ENCODE measurements at regions not wholly inside any gene's neighbourhood (a gene's known extent, or its start where the extent isn't known, plus 50 kb on each side); places are given as distances from the start of the nearest gene placed in this dataset.
A peak's percentile ranks its signal among the peaks of the same experiment; 100 is the strongest.
"Not testable (repeated sequence)": the region's sequence is repeated elsewhere in the genome, so short reads cannot be mapped to it uniquely, and the experiment has no call there.

DNA sequence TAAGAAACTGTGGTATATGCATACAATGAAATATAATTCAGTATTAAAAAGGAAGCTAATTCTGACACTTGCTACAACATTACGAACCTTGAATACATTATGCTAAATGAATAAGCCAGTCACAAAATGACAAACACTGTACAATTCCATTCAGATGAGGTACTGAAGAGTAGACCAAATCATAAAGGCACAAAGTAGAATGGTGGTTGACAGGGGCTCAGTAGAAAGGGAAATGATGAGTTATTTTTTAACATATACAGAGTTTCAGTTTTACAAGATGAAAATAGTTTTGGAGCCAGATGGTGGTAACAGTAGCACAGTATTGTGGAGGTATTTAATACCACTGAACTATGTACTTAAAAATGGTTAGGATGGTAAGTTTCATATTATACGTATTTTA lies 254.6 kb upstream of the RBMS3 start:
- no peak for TF ChIP-seq EZH2 (IDR thresholded peaks at IDR 0.05; ENCODE audit: low read length, unreplicated experiment)
- TF ChIP-seq EZH2phosphoT487 (IDR thresholded peaks at IDR 0.05; ENCODE audit: borderline replicate concordance, low read length) = no peak
- TF ChIP-seq, protein P1, sequence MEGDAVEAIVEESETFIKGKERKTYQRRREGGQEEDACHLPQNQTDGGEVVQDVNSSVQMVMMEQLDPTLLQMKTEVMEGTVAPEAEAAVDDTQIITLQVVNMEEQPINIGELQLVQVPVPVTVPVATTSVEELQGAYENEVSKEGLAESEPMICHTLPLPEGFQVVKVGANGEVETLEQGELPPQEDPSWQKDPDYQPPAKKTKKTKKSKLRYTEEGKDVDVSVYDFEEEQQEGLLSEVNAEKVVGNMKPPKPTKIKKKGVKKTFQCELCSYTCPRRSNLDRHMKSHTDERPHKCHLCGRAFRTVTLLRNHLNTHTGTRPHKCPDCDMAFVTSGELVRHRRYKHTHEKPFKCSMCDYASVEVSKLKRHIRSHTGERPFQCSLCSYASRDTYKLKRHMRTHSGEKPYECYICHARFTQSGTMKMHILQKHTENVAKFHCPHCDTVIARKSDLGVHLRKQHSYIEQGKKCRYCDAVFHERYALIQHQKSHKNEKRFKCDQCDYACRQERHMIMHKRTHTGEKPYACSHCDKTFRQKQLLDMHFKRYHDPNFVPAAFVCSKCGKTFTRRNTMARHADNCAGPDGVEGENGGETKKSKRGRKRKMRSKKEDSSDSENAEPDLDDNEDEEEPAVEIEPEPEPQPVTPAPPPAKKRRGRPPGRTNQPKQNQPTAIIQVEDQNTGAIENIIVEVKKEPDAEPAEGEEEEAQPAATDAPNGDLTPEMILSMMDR (conservative IDR thresholded peaks at IDR 0.05; ENCODE audit: low read depth, low read length) = no peak
- H3K36me3 ChIP-seq (ENCODE audit: low read depth, low read length) = no peaks in the 10 kb centered on the region
- no peak overlapping the region for H3K4me3 ChIP-seq (ENCODE audit: low read length)
- no peaks in the 10 kb centered on the region for H3K9me2 ChIP-seq (replicated peaks; ENCODE audit: low read length)
- H3K4me2 ChIP-seq (ENCODE audit: low read length) = no peak overlapping the region
- DNase-seq (no peak), ATAC-seq (no peak)
- H2AFZ ChIP-seq (ENCODE audit: low read length) = no peak overlapping the region
- ChIA-PET POLR2A (ENCODE audit: unreplicated experiment) (no interaction called here), CTCF (no interaction called here)
- H3K27me3 ChIP-seq (ENCODE audit: low read length) = no peaks in the 10 kb centered on the region
- no peaks in the 10 kb centered on the region for H4K20me1 ChIP-seq (ENCODE audit: low read length)
- H3K9me3 ChIP-seq (ENCODE audit: low read length) = no peaks in the 10 kb centered on the region
- no peak overlapping the region for H3K9ac ChIP-seq (ENCODE audit: low read length)
- BruUV-seq (replicated peaks) = no TSS peak
- H3K79me2 ChIP-seq (ENCODE audit: low read length) = no peaks in the 10 kb centered on the region
- no peaks in the 10 kb centered on the region for H3F3A ChIP-seq (ENCODE audit: low read length, unreplicated experiment)
- no peaks in the 10 kb centered on the region for H3K4me1 ChIP-seq (ENCODE audit: insufficient read depth, low read length)
- no peak overlapping the region for H3K27ac ChIP-seq (ENCODE audit: low read length)
- intact Hi-C loops (cut with micrococcal nuclease) = no loop called here

DNA sequence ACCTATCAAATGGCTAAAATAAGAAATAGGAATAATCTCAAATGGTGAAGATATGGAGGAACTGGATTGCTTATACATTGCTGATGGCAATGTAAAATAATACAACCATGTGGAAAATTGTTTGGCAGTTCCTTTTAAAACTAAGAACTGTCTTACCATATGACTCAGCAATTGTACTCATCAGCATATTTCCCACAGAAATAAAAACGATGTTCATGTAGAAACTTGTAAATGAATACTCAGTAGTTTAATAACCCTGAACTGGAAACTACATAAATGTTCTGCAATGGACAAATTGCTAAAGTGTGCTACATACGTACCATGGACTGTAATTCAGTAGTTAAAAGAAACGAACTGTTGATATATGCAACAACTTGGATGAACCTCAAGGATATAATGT lies 253.9 kb upstream of the RBMS3 start:
- DNase-seq = peak; percentile 13
- H3K4me3 ChIP-seq (ENCODE audit: low read length) = no peak overlapping the region
- no peak overlapping the region for H3K27ac ChIP-seq (ENCODE audit: low read length)
- H3K9ac ChIP-seq (ENCODE audit: low read length) = no peak overlapping the region
- TF ChIP-seq EZH2 (IDR thresholded peaks at IDR 0.05; ENCODE audit: low read length, unreplicated experiment) = no peak
- TF ChIP-seq, protein P1 (conservative IDR thresholded peaks at IDR 0.05; ENCODE audit: low read depth, low read length) = no peak
- no peak for TF ChIP-seq EZH2phosphoT487 (IDR thresholded peaks at IDR 0.05; ENCODE audit: borderline replicate concordance, low read length)
- no peaks in the 10 kb centered on the region for H3F3A ChIP-seq (ENCODE audit: low read length, unreplicated experiment)
- ChIA-PET CTCF (no interaction called here), POLR2A (ENCODE audit: unreplicated experiment) (no interaction called here)
- no peaks in the 10 kb centered on the region for H3K27me3 ChIP-seq (ENCODE audit: low read length)
- no peaks in the 10 kb centered on the region for H3K9me3 ChIP-seq (ENCODE audit: low read length)
- H3K4me1 ChIP-seq (ENCODE audit: insufficient read depth, low read length) = no peaks in the 10 kb centered on the region
- H2AFZ ChIP-seq (ENCODE audit: low read length) = 0 out of 2 replicates have a peak overlapping the region, but pooled peaks have one; percentile 9
- H3K36me3 ChIP-seq (ENCODE audit: low read depth, low read length) = no peaks in the 10 kb centered on the region
- no peaks in the 10 kb centered on the region for H4K20me1 ChIP-seq (ENCODE audit: low read length)
- ATAC-seq = peak; percentile 29; the same call in 1 of the 2 replicates
- no peak overlapping the region for H3K4me2 ChIP-seq (ENCODE audit: low read length)
- H3K9me2 ChIP-seq (replicated peaks; ENCODE audit: low read length) = no peaks in the 10 kb centered on the region
- no peaks in the 10 kb centered on the region for H3K79me2 ChIP-seq (ENCODE audit: low read length)
- BruUV-seq (replicated peaks) = no TSS peak
- intact Hi-C loops (cut with micrococcal nuclease) = no loop called here

DNA sequence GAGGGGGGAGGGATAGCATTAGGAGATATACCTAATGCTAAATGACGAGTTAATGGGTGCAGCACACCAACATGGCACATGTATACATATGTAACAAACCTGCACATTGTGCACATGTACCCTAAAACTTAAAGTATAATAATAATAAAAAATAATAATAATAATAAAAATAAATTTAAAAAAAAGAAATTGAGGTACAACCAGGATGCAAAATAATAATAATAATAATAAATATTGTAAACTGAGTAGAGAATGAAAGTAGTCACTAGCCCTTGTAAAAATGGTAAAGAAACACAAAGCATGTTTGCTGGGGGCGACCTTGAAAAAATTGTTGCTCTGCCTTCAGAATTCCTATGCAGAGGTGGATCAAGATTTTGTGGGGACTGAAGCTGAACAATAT lies 249.7 kb upstream of the RBMS3 start:
- H3K9me3 ChIP-seq (ENCODE audit: low read length); BruUV-seq (replicated peaks); H3K9me2 ChIP-seq (replicated peaks; ENCODE audit: low read length); ATAC-seq; H3K4me1 ChIP-seq (ENCODE audit: insufficient read depth, low read length); H2AFZ ChIP-seq (ENCODE audit: low read length); H3K4me3 ChIP-seq (ENCODE audit: low read length); H3K79me2 ChIP-seq (ENCODE audit: low read length); H3K36me3 ChIP-seq (ENCODE audit: low read depth, low read length); POLR2A ChIA-PET (ENCODE audit: unreplicated experiment); H4K20me1 ChIP-seq (ENCODE audit: low read length); H3K4me2 ChIP-seq (ENCODE audit: low read length); H3K27me3 ChIP-seq (ENCODE audit: low read length); intact Hi-C loops (cut with micrococcal nuclease); H3F3A ChIP-seq (ENCODE audit: low read length, unreplicated experiment); H3K27ac ChIP-seq (ENCODE audit: low read length); CTCF ChIA-PET; DNase-seq; H3K9ac ChIP-seq (ENCODE audit: low read length): not testable (repeated sequence)
